ENCODE measurements at regions not wholly inside any gene's neighbourhood (a gene's known extent, or its start where the extent isn't known, plus 50 kb on each side); places are given as distances from the start of the nearest gene placed in this dataset.
"Not testable (repeated sequence)": the region's sequence is repeated elsewhere in the genome, so short reads cannot be mapped to it uniquely, and the experiment has no call there.

DNA sequence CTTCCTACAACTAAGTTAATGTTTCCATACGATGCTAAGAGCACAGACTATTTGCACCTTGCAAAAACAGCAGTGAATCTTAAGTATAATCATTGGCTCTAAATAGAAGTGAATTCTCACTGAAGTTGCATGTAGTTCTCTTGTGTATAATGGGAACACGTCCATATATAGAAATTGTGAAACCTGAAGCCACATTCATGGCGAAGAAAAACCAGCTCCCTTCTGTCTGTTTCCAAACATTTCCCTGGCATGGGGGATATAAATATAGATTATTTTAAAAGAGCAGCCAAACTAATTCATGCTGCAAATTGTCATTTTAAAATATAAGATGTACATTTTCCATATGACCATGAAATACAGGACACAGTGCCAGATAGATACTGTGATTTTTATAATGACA lies 71.1 kb downstream of the TRAM1L1 start:
- H3K9me3 ChIP-seq = no peaks in the 10 kb centered on the region
- intact Hi-C loops (cut with DNase I, micrococcal nuclease) = no loop called here
- H3K4me1 ChIP-seq (ENCODE audit: low read depth) = no peaks in the 10 kb centered on the region
- no peak for TF ChIP-seq CTCF (IDR thresholded peaks at IDR 0.05)
- DNase-seq (no peak), ATAC-seq (no peak)
- H3K36me3 ChIP-seq (ENCODE audit: low read depth) = no peaks in the 10 kb centered on the region
- no peak overlapping the region for H3K4me3 ChIP-seq

- no peaks in the 10 kb centered on the region for H3K36me3 ChIP-seq (ENCODE audit: low read depth)
- no peak for ATAC-seq
- H3K4me3 ChIP-seq = no peak overlapping the region
- no peak for DNase-seq
- H3K4me1 ChIP-seq (ENCODE audit: low read depth) = no peaks in the 10 kb centered on the region
- no peaks in the 10 kb centered on the region for H3K9me3 ChIP-seq
- intact Hi-C loops (cut with DNase I, micrococcal nuclease) = no loop called here
- TF ChIP-seq CTCF (IDR thresholded peaks at IDR 0.05) = no peak
Observed at GRCh38 chr4:117010671-117011070, 74.7 kb downstream of the TRAM1L1 start.

GRCh38 chr4:117001077-117001476 lies 84.3 kb downstream of the TRAM1L1 start:
- Histone ChIP-seq H3K4me1 (ENCODE audit: low read depth) (no peaks in the 10 kb centered on the region), H3K36me3 (ENCODE audit: low read depth) (no peaks in the 10 kb centered on the region), H3K4me3 (no peak overlapping the region), H3K9me3 (no peaks in the 10 kb centered on the region)
- DNase-seq = no peak
- no peak for TF ChIP-seq CTCF (IDR thresholded peaks at IDR 0.05)
- intact Hi-C loops (cut with DNase I, micrococcal nuclease) = no loop called here
- no peak for ATAC-seq

GRCh38 chr4:116982656-116983055 lies 102.7 kb downstream of the TRAM1L1 start:
- TF ChIP-seq CTCF (IDR thresholded peaks at IDR 0.05) = no peak
- no peaks in the 10 kb centered on the region for H3K4me1 ChIP-seq (ENCODE audit: low read depth)
- intact Hi-C loops (cut with DNase I, micrococcal nuclease) = no loop called here
- no peaks in the 10 kb centered on the region for H3K9me3 ChIP-seq
- H3K4me3 ChIP-seq = no peak overlapping the region
- DNase-seq (no peak), ATAC-seq (no peak)
- H3K36me3 ChIP-seq (ENCODE audit: low read depth) = no peaks in the 10 kb centered on the region

DNA sequence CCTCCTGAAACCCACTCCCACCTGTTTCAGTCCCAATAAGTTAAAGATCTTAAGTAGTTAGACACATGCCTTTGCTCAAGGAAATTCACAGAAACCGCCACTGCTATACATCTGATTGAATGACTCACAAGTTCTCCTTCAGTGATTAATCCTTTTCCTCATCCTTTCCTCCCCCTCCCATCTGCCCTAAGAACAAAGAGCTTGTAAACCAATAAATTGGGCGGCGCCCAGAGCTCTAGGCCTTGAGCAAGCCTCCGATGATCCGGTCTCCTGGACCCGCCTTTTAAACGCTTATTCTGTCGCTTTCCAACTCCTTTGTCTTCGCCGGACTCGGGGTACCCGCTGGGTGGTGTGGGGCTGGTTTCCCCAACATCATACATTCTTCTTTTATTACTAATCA lies 104.9 kb downstream of the TRAM1L1 start:
- H3K4me3 ChIP-seq; intact Hi-C loops (cut with DNase I, micrococcal nuclease); H3K9me3 ChIP-seq; H3K4me1 ChIP-seq (ENCODE audit: low read depth); H3K36me3 ChIP-seq (ENCODE audit: low read depth): not testable (repeated sequence)
- DNase-seq = peak; percentile 61 to 84 (median 65)
- ATAC-seq = peak; percentile 82

DNA sequence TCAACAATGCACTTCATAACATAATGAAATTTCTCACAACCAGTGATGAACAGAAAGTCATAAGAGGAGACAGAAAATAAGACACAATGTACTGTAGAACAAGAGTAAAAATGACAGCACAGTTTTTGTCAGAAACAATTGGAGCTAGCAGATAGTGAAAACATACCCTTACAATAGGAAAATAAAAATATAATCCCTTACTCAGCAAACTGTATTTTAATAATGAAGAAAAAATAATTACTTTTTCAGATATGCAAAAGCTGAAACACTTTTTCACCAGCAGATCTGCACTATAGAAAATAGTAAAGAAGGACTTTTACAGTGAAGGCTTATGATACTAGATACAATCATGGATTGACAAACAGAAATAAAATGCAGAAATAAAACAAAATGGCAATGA lies 126.3 kb downstream of the TRAM1L1 start:
- TF ChIP-seq CTCF (IDR thresholded peaks at IDR 0.05) = no peak
- Histone ChIP-seq H3K4me3 (no peak overlapping the region), H3K4me1 (ENCODE audit: low read depth) (no peaks in the 10 kb centered on the region), H3K9me3 (no peaks in the 10 kb centered on the region), H3K36me3 (ENCODE audit: low read depth) (no peaks in the 10 kb centered on the region)
- DNase-seq (no peak), ATAC-seq (no peak)
- intact Hi-C loops (cut with DNase I, micrococcal nuclease) = no loop called here

All from mucosa of descending colon (tissue), 3 donors.